ENCODE measurements at regions not wholly inside any gene's neighbourhood (a gene's known extent, or its start where the extent isn't known, plus 50 kb on each side); places are given as distances from the start of the nearest gene placed in this dataset.

DNA sequence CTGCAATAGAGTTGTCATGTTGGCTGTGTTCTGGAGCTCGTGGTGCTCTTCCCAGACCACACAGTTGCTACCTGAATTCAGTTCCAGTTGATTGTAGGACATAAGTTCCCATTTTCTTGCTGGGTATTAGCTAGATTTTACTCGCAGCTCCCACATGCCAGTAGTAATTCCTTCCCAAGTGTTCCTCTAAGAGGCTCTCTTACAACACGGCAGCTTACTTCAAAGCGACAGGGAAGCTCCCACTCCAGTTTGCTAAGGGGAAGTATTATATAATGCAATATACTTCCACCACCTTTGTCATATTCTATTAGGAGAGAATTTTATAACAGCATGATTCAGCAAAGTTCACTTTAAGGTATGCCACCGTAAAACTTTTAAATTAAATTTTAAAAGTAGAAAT lies 623.0 kb downstream of the SLCO4C1 start:
- TF ChIP-seq, protein P1, sequence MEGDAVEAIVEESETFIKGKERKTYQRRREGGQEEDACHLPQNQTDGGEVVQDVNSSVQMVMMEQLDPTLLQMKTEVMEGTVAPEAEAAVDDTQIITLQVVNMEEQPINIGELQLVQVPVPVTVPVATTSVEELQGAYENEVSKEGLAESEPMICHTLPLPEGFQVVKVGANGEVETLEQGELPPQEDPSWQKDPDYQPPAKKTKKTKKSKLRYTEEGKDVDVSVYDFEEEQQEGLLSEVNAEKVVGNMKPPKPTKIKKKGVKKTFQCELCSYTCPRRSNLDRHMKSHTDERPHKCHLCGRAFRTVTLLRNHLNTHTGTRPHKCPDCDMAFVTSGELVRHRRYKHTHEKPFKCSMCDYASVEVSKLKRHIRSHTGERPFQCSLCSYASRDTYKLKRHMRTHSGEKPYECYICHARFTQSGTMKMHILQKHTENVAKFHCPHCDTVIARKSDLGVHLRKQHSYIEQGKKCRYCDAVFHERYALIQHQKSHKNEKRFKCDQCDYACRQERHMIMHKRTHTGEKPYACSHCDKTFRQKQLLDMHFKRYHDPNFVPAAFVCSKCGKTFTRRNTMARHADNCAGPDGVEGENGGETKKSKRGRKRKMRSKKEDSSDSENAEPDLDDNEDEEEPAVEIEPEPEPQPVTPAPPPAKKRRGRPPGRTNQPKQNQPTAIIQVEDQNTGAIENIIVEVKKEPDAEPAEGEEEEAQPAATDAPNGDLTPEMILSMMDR (IDR thresholded peaks at IDR 0.05; ENCODE audit: insufficient read depth, low read length), result no peak
- TF ChIP-seq POLR2AphosphoS5 (IDR thresholded peaks at IDR 0.05; ENCODE audit: low read depth), result no peak
- TF ChIP-seq GABPA (IDR thresholded peaks at IDR 0.05; ENCODE audit: low read depth), result no peak
- TF ChIP-seq, protein P2, sequence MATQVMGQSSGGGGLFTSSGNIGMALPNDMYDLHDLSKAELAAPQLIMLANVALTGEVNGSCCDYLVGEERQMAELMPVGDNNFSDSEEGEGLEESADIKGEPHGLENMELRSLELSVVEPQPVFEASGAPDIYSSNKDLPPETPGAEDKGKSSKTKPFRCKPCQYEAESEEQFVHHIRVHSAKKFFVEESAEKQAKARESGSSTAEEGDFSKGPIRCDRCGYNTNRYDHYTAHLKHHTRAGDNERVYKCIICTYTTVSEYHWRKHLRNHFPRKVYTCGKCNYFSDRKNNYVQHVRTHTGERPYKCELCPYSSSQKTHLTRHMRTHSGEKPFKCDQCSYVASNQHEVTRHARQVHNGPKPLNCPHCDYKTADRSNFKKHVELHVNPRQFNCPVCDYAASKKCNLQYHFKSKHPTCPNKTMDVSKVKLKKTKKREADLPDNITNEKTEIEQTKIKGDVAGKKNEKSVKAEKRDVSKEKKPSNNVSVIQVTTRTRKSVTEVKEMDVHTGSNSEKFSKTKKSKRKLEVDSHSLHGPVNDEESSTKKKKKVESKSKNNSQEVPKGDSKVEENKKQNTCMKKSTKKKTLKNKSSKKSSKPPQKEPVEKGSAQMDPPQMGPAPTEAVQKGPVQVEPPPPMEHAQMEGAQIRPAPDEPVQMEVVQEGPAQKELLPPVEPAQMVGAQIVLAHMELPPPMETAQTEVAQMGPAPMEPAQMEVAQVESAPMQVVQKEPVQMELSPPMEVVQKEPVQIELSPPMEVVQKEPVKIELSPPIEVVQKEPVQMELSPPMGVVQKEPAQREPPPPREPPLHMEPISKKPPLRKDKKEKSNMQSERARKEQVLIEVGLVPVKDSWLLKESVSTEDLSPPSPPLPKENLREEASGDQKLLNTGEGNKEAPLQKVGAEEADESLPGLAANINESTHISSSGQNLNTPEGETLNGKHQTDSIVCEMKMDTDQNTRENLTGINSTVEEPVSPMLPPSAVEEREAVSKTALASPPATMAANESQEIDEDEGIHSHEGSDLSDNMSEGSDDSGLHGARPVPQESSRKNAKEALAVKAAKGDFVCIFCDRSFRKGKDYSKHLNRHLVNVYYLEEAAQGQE (IDR thresholded peaks at IDR 0.05; ENCODE audit: insufficient replicate concordance, low read depth), result no peak
- no peak for TF ChIP-seq SPI1 (IDR thresholded peaks at IDR 0.05; ENCODE audit: borderline replicate concordance, low read depth)
